Non-pigmented ciliary epithelial cell (primary cell): ENCODE measurements at regions not wholly inside any gene's neighbourhood (a gene's known extent, or its start where the extent isn't known, plus 50 kb on each side); places are given as distances from the start of the nearest gene placed in this dataset.

Experiments used
- DNase-seq: peaks from one replicate; pipeline ENCODE4 v3.0.0-alpha.2; 2010; ENCODE audit warnings: low read depth

- no peak for DNase-seq
These were observed 227.8 kb downstream of the ACKR3 start for GRCh38 chr2:236797411-236797810.

GRCh38 chr2:236798491-236798890 lies 228.9 kb downstream of the ACKR3 start:
- no peak for DNase-seq

DNA sequence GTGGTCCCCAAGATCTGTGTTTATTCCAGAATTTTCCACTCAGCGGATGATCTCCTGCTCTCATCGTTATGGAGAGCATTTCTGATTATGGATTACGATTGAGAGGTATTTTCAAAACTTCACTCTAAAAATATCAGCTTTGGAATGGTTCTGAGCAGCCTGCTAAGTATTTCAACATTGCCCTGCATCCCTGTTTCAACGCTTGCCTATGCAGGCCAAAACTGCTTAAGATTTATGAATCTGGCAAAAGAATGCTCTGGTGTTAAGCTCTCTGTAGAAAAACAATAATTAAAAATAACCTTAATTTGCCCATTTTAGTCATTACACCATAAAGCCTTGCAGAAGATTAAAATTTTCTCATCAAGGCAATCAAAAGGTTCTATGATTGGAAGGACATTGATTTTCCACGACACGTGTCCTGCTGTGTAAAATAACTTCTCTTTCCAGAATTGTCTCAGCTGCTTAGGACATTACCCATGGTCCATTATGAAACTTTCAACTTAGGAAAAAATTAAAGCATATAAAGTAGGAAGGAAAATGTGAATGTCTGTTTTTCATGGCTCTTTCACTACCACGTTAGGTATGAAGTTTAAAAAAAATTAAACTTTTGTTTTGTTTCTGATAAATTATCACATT lies 229.9 kb downstream of the ACKR3 start:
- DNase-seq = no peak

- no peak for DNase-seq
These were observed 233.2 kb downstream of the ACKR3 start for GRCh38 chr2:236802862-236803261.

DNA sequence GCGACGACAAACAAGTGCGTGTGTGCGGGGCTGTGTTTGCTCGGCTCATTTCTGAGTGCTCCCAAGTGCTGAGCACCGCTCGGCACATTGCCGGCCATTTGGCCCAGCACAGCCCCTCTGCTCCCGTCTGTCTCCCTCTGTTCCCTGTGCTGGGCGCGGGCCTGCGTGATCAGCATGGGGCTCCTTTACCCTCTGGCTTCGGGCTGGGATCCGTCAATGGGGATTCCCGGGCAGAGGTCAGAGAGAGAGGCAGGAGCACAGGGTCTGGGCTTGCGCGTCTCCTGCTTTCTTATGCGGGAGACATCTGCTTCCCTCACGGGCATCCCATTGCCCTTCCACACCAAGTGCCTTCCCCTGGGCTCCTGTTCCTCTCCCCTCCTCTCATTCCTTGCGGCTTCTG lies 234.0 kb downstream of the ACKR3 start:
- DNase-seq = no peak

GRCh38 chr2:236805800-236806531 lies 236.3 kb downstream of the ACKR3 start:
- DNase-seq = no peak

DNA sequence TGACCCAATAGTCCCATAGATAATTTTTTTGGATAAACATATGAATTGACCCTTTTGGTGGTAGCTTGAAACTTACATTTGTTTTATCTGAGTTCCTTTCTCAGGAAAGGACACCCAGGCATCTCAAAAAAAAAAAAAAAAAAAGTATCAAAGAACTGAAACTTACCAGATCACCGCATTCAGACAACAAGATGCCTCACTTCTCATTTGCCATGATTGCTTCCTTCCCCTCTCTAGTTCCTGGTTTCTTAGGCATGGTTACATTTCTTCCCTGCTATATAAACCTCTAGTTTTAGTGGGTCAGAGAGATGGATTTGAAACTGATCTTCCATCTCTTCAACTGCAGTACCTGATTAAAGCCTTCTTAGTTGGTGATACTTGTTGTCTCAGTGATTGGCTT lies 240.1 kb downstream of the ACKR3 start:
- no peak for DNase-seq

- no peak for DNase-seq
These were observed 241.5 kb downstream of the ACKR3 start for GRCh38 chr2:236811062-236811656.

DNA sequence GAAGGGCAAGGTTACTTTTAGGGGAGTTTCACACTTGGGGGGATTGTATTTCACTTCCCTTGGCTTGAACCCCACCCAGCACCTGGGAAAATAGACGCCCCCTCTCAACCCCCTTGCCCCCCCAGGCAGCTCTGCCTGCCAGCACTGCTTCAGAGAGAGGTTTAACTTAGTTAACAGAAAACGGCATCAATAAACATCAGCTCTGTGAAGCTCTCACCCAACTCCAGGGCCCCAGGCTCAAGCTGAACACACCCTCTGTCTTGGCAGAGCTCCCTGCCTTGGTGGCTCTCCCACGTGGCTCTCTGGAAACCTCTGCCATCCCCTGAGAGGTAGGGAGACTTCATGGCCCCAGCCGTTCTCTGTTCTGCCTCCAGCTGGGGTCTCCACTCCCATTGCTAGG lies 244.1 kb downstream of the ACKR3 start:
- no peak for DNase-seq

GRCh38 chr2:236814593-236814992 lies 245.0 kb downstream of the ACKR3 start:
- no peak for DNase-seq

DNA sequence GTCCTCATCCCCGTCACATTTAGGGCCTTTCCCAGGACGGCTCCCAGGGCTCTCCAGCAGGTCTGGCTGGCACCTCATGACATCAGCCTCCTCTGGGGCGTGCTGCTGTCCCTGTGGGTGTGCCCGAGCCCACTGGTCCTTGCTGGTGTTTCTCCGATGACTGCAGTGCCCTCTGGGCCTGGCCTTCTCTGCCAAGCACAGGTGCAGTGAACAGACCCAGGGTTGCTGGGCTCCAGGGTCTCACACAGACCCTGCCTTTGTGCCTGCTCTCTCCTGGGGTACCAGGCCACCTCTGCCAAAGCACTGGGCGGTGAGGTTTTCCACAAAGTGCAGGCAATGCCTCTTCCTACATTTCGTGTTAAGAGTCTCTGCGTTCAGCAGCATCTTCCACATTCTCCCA lies 246.1 kb downstream of the ACKR3 start:
- no peak for DNase-seq

GRCh38 chr2:236816197-236817170 lies 246.9 kb downstream of the ACKR3 start:
- no peak for DNase-seq

DNA sequence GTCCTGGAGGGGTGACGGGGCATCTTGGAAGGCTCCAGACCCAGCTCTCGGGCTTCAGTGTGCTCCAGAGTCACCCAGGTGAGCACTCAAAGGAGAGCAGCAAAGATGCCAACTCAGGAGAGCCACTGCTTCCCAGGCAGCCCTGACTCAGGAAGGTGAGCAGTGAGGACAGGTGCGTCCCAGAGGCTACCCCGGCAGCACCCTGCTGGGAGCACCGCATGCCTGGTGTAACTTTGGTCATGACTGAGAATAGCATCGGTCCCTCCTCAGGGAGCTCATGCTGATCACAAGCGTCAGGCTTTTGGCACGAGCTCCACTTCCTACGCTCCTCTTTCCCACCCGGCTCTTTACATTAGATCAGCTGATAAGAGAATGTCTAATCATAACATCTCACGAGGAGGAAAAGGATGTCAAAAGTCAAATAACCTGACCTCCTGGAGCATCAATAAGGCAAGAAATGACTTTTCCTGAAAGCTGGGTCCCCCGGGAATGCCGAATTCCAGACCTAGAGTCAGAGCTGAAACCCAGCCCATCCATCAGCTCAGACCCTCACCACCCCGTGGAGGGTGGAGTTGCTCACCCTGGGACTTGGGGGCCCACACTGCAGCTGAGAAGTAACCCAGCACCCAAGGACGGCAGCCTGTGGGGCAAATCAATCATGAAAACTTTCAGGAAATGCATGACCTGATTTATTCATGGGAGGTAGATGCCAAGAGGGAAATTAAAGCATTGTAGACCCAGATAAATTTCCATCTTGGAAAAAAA lies 248.8 kb downstream of the ACKR3 start:
- no peak for DNase-seq

GRCh38 chr2:236819275-236820002 lies 249.8 kb downstream of the ACKR3 start:
- DNase-seq = no peak

DNA sequence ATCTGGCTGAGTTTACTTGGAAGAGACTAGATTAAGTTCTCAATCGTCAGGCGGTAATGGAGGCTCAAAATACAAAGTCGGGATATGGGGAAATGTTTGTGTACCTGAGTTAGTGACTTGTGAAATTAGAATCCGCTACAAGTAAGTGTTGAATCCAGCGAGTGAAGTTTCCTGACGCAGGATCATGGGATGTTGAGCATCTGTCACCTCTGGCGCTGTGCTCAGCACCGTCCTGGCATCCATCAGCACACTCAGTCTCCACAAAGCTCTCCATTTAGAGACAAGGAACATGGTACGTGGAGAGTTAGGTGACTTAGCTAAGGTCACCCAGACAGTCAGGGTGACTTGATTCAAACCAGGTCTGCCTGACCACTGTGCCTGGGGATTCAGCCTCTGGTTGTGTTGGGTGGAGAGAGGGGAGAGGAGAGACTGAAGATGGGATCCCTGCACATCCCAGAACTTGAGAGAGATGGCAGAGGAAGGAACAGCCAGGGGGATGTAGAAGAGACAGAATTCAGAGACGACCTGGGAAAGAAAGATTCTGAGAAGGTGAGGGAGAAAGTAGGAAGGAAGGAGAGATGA lies 251.2 kb downstream of the ACKR3 start:
- no peak for DNase-seq

GRCh38 chr2:236823041-236823629 lies 253.5 kb downstream of the ACKR3 start:
- no peak for DNase-seq

- no peak for DNase-seq
These were observed 254.3 kb downstream of the ACKR3 start for GRCh38 chr2:236823963-236824362.

- no peak for DNase-seq
These were observed 255.2 kb downstream of the ACKR3 start for GRCh38 chr2:236824836-236825235.

GRCh38 chr2:236825989-236826510 lies 256.4 kb downstream of the ACKR3 start:
- DNase-seq = no peak
